H9 (cell line): ENCODE measurements at regions not wholly inside any gene's neighbourhood (a gene's known extent, or its start where the extent isn't known, plus 50 kb on each side); places are given as distances from the start of the nearest gene placed in this dataset.

Source experiments
- DNase-seq: peaks from one replicate; pipeline ENCODE4 v3.0.0-alpha.2; 2017
- H2AFZ ChIP-seq: one replicate; pipeline ENCODE4 v1.6.1; 2013; ENCODE audit warnings: mild to moderate bottlenecking, low read length, control low read depth, moderate library complexity
- H2AK5ac ChIP-seq: 2 replicates; pipeline ENCODE4 v1.6.1; 2013; ENCODE audit warnings: low read length, control low read depth, mixed read lengths; ENCODE audit not compliant: insufficient read length
- H2BK120ac ChIP-seq: one replicate; pipeline ENCODE4 v1.6.1; 2013; ENCODE audit warnings: low read depth, mild to moderate bottlenecking, low read length, control low read depth, inconsistent platforms; ENCODE audit not compliant: poor library complexity, severe bottlenecking
- H2BK12ac ChIP-seq: 2 replicates; pipeline ENCODE4 v1.6.1; 2013; ENCODE audit warnings: low read length, control low read depth, mixed read lengths, low read depth; ENCODE audit not compliant: insufficient read length
- H2BK15ac ChIP-seq: 2 replicates; pipeline ENCODE4 v1.6.1; 2013; ENCODE audit warnings: low read depth, low read length, control low read depth
- H2BK20ac ChIP-seq: one replicate; pipeline ENCODE4 v1.6.1; 2013; ENCODE audit warnings: low read depth, mild to moderate bottlenecking, low read length, control low read depth, inconsistent platforms; ENCODE audit not compliant: poor library complexity, severe bottlenecking
- H2BK5ac ChIP-seq: 2 replicates; pipeline ENCODE4 v1.6.1; 2013; ENCODE audit warnings: low read length, control low read depth, mixed read lengths; ENCODE audit not compliant: insufficient read length
- H3K14ac ChIP-seq: 2 replicates; pipeline ENCODE4 v1.6.1; 2013; ENCODE audit warnings: low read length, control low read depth; ENCODE audit not compliant: insufficient read depth
- H3K18ac ChIP-seq: 2 replicates; pipeline ENCODE4 v1.6.1; 2013; ENCODE audit warnings: low read depth, mild to moderate bottlenecking, mixed read lengths, low read length, control low read depth; ENCODE audit not compliant: insufficient read length
- H3K23ac ChIP-seq: 2 replicates; pipeline ENCODE4 v1.6.1; 2013; ENCODE audit warnings: low read length, control low read depth, mixed read lengths, low read depth; ENCODE audit not compliant: insufficient read length
- H3K23me2 ChIP-seq: 2 replicates; pipeline ENCODE4 v1.6.1; 2013; ENCODE audit warnings: low read depth, mild to moderate bottlenecking, mixed read lengths, low read length, control low read depth; ENCODE audit not compliant: insufficient read length, poor library complexity, severe bottlenecking
- H3K27ac ChIP-seq: 2 replicates; pipeline ENCODE4 v1.5.1; 2013; ENCODE audit warnings: low read length, control low read depth, mixed read lengths, low read depth; ENCODE audit not compliant: insufficient read length
- H3K27me3 ChIP-seq: 2 replicates; pipeline ENCODE4 v1.6.1; 2013; ENCODE audit warnings: low read length, control low read depth, inconsistent platforms; ENCODE audit not compliant: insufficient read depth
- H3K4ac ChIP-seq: 2 replicates; pipeline ENCODE4 v1.6.1; 2013; ENCODE audit warnings: low read depth, mild to moderate bottlenecking, control low read depth, inconsistent platforms, low read length, moderate library complexity
- H3K4me1 ChIP-seq: 2 replicates; pipeline ENCODE4 v1.6.1; 2013; ENCODE audit warnings: low read length, control low read depth, inconsistent platforms; ENCODE audit not compliant: insufficient read depth
- H3K4me2 ChIP-seq: 2 replicates; pipeline ENCODE4 v1.6.1; 2013; ENCODE audit warnings: low read length, control low read depth, mixed read lengths; ENCODE audit not compliant: insufficient read length, insufficient read depth
- H3K56ac ChIP-seq: 2 replicates; pipeline ENCODE4 v1.6.1; 2013; ENCODE audit warnings: low read depth, mild to moderate bottlenecking, mixed read lengths, low read length, control low read depth; ENCODE audit not compliant: insufficient read length
- H3K79me1 ChIP-seq: 2 replicates; pipeline ENCODE4 v1.6.1; 2013; ENCODE audit warnings: low read depth, mild to moderate bottlenecking, moderate library complexity, low read length, control low read depth, inconsistent platforms; ENCODE audit not compliant: insufficient read depth, poor library complexity, severe bottlenecking
- H3K79me2 ChIP-seq: 2 replicates; pipeline ENCODE4 v1.6.1; 2013; ENCODE audit warnings: low read length, control low read depth, inconsistent platforms; ENCODE audit not compliant: insufficient read depth
- H3K9ac ChIP-seq: 2 replicates; pipeline ENCODE4 v1.6.1; 2013; ENCODE audit warnings: low read length, control low read depth, mixed read lengths; ENCODE audit not compliant: insufficient read length; ENCODE audit errors: extremely low read depth
- H3K9me3 ChIP-seq: one replicate; pipeline ENCODE4 v1.6.1; 2013; ENCODE audit warnings: low read depth, low read length, inconsistent platforms; ENCODE audit not compliant: control insufficient read depth
- H3T11ph ChIP-seq: one replicate; pipeline ENCODE4 v1.6.1; 2013; ENCODE audit warnings: mild to moderate bottlenecking, low read length, control low read depth, inconsistent platforms
- H4K20me1 ChIP-seq: one replicate; pipeline ENCODE4 v1.6.1; 2013; ENCODE audit not compliant: control insufficient read depth, insufficient read length, insufficient read depth
- H4K5ac ChIP-seq: 2 replicates; pipeline ENCODE4 v1.6.1; 2013; ENCODE audit warnings: low read depth, mild to moderate bottlenecking, mixed read lengths, low read length, control low read depth; ENCODE audit not compliant: insufficient read length
- H4K8ac ChIP-seq: replicated peaks from 2 replicates; pipeline ENCODE4 v1.6.1; 2013; ENCODE audit warnings: low read length, control low read depth, mixed read lengths, low read depth; ENCODE audit not compliant: insufficient read length
- H4K91ac ChIP-seq: 2 replicates; pipeline ENCODE4 v1.6.1; 2013; ENCODE audit warnings: low read depth, mild to moderate bottlenecking, moderate library complexity, mixed read lengths, low read length, control low read depth; ENCODE audit not compliant: insufficient read length
- H3K27ac Mint-ChIP-seq, 3 experiments: 2 replicates in 2 of 3; 3 replicates in 1 of 3; pipeline ENCODE4 v1.8.0; 2020 to 2021; ENCODE audit warnings: mixed read lengths in 3 of 3, mild to moderate bottlenecking in 1 of 3, moderate library complexity in 1 of 3
- H3K27me3 Mint-ChIP-seq: 2 replicates; pipeline ENCODE4 v1.8.0; 2021; ENCODE audit warnings: low read depth, mild to moderate bottlenecking, moderate library complexity, mixed read lengths
- H3K36me3 Mint-ChIP-seq, 3 experiments: 2 replicates in 2 of 3; 3 replicates in 1 of 3; pipeline ENCODE4 v1.8.0; 2020 to 2021; ENCODE audit warnings: low read depth in 3 of 3, mixed read lengths in 3 of 3; ENCODE audit not compliant: insufficient read depth in 1 of 3
- H3K4me1 Mint-ChIP-seq, 2 experiments: 2 replicates each; pipeline ENCODE4 v1.8.0; 2020; ENCODE audit warnings: mixed read lengths in 2 of 2
- H3K4me3 Mint-ChIP-seq, 2 experiments: 2 replicates in 1 of 2; 3 replicates in 1 of 2; pipeline ENCODE4 v1.8.0; 2020 to 2021; ENCODE audit warnings: mild to moderate bottlenecking in 2 of 2, mixed read lengths in 2 of 2, moderate library complexity in 1 of 2
- H3K9me3 Mint-ChIP-seq, 2 experiments: 2 replicates in 1 of 2; 3 replicates in 1 of 2; pipeline ENCODE4 v1.8.0; 2020; ENCODE audit warnings: mild to moderate bottlenecking in 2 of 2, mixed read lengths in 2 of 2, moderate library complexity in 1 of 2
- CTCF ChIP-seq: fragments of 200-600 bp; sonication (generic); conservative IDR thresholded peaks from 3 replicates; pipeline ENCODE4 v1.8.0; 2021; ENCODE audit warnings: antibody characterized with exemption, mild to moderate bottlenecking
- WGBS: extraction: QIAGEN DNeasy Blood & Tissue Kit; methylation state at CpG from one replicate; pipeline ENCODE4 v1.1.7; 2013; ENCODE audit warnings: missing lambda C conversion rate, low lambda C conversion rate, mixed read lengths; ENCODE audit not compliant: insufficient read length; ENCODE audit errors: extremely low coverage; 5-methylcytosine and 5-hydroxymethylcytosine counted together

GRCh38 chr20:61131944-61132343, 120.1 kb upstream of the CDH4 start:
- Histone ChIP-seq H2BK120ac (no peak overlapping the region), H3K18ac (no peak overlapping the region), H3K23me2 (no peaks in the 10 kb centered on the region), H3K4me1 (no peaks in the 10 kb centered on the region), H2BK12ac (no peak overlapping the region), H3K4me2 (no peak overlapping the region), H3K23ac (no peak overlapping the region), H3K27me3 (peaks cover 3% of the 10 kb centered on the region; the same call in 1 of the 2 replicates), H3K56ac (no peak overlapping the region), H4K91ac (no peak overlapping the region), H3K79me2 (no peaks in the 10 kb centered on the region), H3K4ac (no peak overlapping the region), H3K79me1 (no peaks in the 10 kb centered on the region), H4K8ac (no peak overlapping the region), H4K5ac (no peak overlapping the region), H3K14ac (no peak overlapping the region), H3K27ac (no peak overlapping the region), H3K9ac (no peak overlapping the region), H2AK5ac (no peak overlapping the region), H3K9me3 (no peaks in the 10 kb centered on the region), H2AFZ (no peak overlapping the region), H2BK20ac (no peak overlapping the region), H3T11ph (no peak overlapping the region), H4K20me1 (no peaks in the 10 kb centered on the region), H2BK15ac (no peak overlapping the region), H2BK5ac (no peak overlapping the region)
- Mint-ChIP-seq H3K4me3 (no peak overlapping the region), H3K36me3 (no peaks in the 10 kb centered on the region), H3K27ac (no peak overlapping the region), H3K27me3 (peaks cover 84% of the 10 kb centered on the region), H3K4me1 (peaks cover 13 to 23% of the 10 kb centered on the region in 2 experiments), H3K9me3 (peaks cover 0 to 2% of the 10 kb centered on the region in 2 experiments; a peak in 2 of 5 replicates)
- DNase-seq = no peak
- WGBS = no CpG with 5 or more reads among the region's 9 CpGs
- no peak for TF ChIP-seq CTCF
